ENCODE measurements at regions not wholly inside any gene's neighbourhood (a gene's known extent, or its start where the extent isn't known, plus 50 kb on each side); places are given as distances from the start of the nearest gene placed in this dataset.

- POLR2A ChIA-PET = no interaction called here
- no peak for TF ChIP-seq L3MBTL2 (conservative IDR thresholded peaks at IDR 0.05)
- no peak for TF ChIP-seq TARDBP (IDR thresholded peaks at IDR 0.05)
- TF ChIP-seq LEF1 (IDR thresholded peaks at IDR 0.05; ENCODE audit: borderline replicate concordance) = no peak
- TF ChIP-seq PKNOX1 (IDR thresholded peaks at IDR 0.05) = no peak
- no peak for TF ChIP-seq NFRKB (IDR thresholded peaks at IDR 0.05)
- no peak for TF ChIP-seq ARNT (IDR thresholded peaks at IDR 0.05)
- no peak for TF ChIP-seq FOXK2 (IDR thresholded peaks at IDR 0.05)
- TF ChIP-seq FOXM1 (IDR thresholded peaks at IDR 0.05; ENCODE audit: borderline replicate concordance) = no peak
- CTCF ChIA-PET = no interaction called here
- DNase-seq (ENCODE audit: extremely low spot score) = no peak
These were observed 290.2 kb downstream of the USP46 start for GRCh38 chr4:52368895-52369294.

GRCh38 chr4:52369649-52370048 lies 289.5 kb downstream of the USP46 start:
- CTCF ChIA-PET = no interaction called here
- DNase-seq (ENCODE audit: extremely low spot score) = no peak
- TF ChIP-seq HDGF (IDR thresholded peaks at IDR 0.05; ENCODE audit: borderline replicate concordance) = no peak
- TF ChIP-seq ARNT (IDR thresholded peaks at IDR 0.05) = no peak
- no peak for TF ChIP-seq PKNOX1 (IDR thresholded peaks at IDR 0.05)
- no peak for TF ChIP-seq ELF4 (IDR thresholded peaks at IDR 0.05)
- POLR2A ChIA-PET = no interaction called here

GRCh38 chr4:52370576-52370975 lies 288.5 kb downstream of the USP46 start:
- DNase-seq (ENCODE audit: extremely low spot score) = no peak
- POLR2A ChIA-PET = no interaction called here
- no peak for TF ChIP-seq BHLHE40 (IDR thresholded peaks at IDR 0.05; ENCODE audit: borderline replicate concordance)
- TF ChIP-seq CTBP1 (IDR thresholded peaks at IDR 0.05; ENCODE audit: borderline replicate concordance) = no peak
- no peak for TF ChIP-seq ELF4 (IDR thresholded peaks at IDR 0.05)
- no peak for TF ChIP-seq FOXA1 (IDR thresholded peaks at IDR 0.05)
- no peak for TF ChIP-seq TARDBP (IDR thresholded peaks at IDR 0.05)
- TF ChIP-seq SP1 (IDR thresholded peaks at IDR 0.05) = no peak
- TF ChIP-seq NFRKB (IDR thresholded peaks at IDR 0.05) = no peak
- no peak for TF ChIP-seq LEF1 (IDR thresholded peaks at IDR 0.05; ENCODE audit: borderline replicate concordance)
- no peak for TF ChIP-seq FOXM1 (IDR thresholded peaks at IDR 0.05; ENCODE audit: borderline replicate concordance)
- TF ChIP-seq HDGF (IDR thresholded peaks at IDR 0.05; ENCODE audit: borderline replicate concordance) = no peak
- no peak for TF ChIP-seq ZNF384 (IDR thresholded peaks at IDR 0.05)
- no peak for TF ChIP-seq SUZ12 (IDR thresholded peaks at IDR 0.05)
- no peak for TF ChIP-seq L3MBTL2 (conservative IDR thresholded peaks at IDR 0.05)
- TF ChIP-seq PKNOX1 (IDR thresholded peaks at IDR 0.05) = no peak
- TF ChIP-seq FOXK2 (IDR thresholded peaks at IDR 0.05) = no peak
- TF ChIP-seq ARNT (IDR thresholded peaks at IDR 0.05) = no peak
- CTCF ChIA-PET = no interaction called here

GRCh38 chr4:52371841-52372240 lies 287.3 kb downstream of the USP46 start:
- POLR2A ChIA-PET = no interaction called here
- TF ChIP-seq FOXM1 (IDR thresholded peaks at IDR 0.05; ENCODE audit: borderline replicate concordance) (no peak), NFRKB (IDR thresholded peaks at IDR 0.05) (no peak), SP1 (IDR thresholded peaks at IDR 0.05) (no peak), ZNF384 (IDR thresholded peaks at IDR 0.05) (no peak), L3MBTL2 (conservative IDR thresholded peaks at IDR 0.05) (no peak), FOXK2 (IDR thresholded peaks at IDR 0.05) (no peak), HDGF (IDR thresholded peaks at IDR 0.05; ENCODE audit: borderline replicate concordance) (no peak), TARDBP (IDR thresholded peaks at IDR 0.05) (no peak), LEF1 (IDR thresholded peaks at IDR 0.05; ENCODE audit: borderline replicate concordance) (no peak), CTBP1 (IDR thresholded peaks at IDR 0.05; ENCODE audit: borderline replicate concordance) (no peak), ARNT (IDR thresholded peaks at IDR 0.05) (no peak), PKNOX1 (IDR thresholded peaks at IDR 0.05) (no peak), BHLHE40 (IDR thresholded peaks at IDR 0.05; ENCODE audit: borderline replicate concordance) (no peak), ELF4 (IDR thresholded peaks at IDR 0.05) (no peak), SUZ12 (IDR thresholded peaks at IDR 0.05) (no peak), FOXA1 (IDR thresholded peaks at IDR 0.05) (no peak)
- CTCF ChIA-PET = no interaction called here

GRCh38 chr4:52372269-52372668 lies 286.8 kb downstream of the USP46 start:
- ChIA-PET CTCF (no interaction called here), POLR2A (no interaction called here)
- TF ChIP-seq CTBP1 (IDR thresholded peaks at IDR 0.05; ENCODE audit: borderline replicate concordance) (peak; percentile 87), ZNF384 (IDR thresholded peaks at IDR 0.05) (peak; percentile 61; the same call in 1 of the 2 replicates), LEF1 (IDR thresholded peaks at IDR 0.05; ENCODE audit: borderline replicate concordance) (no peak), NFRKB (IDR thresholded peaks at IDR 0.05) (no peak), PKNOX1 (IDR thresholded peaks at IDR 0.05) (peak; percentile 91)
- no peak for DNase-seq (ENCODE audit: extremely low spot score)

More at GRCh38 chr4:52371841-52372240, 287.3 kb downstream of the USP46 start:
- no peak for DNase-seq (ENCODE audit: extremely low spot score)

- no peak for DNase-seq (ENCODE audit: extremely low spot score)
- POLR2A ChIA-PET = no interaction called here
- TF ChIP-seq L3MBTL2 (conservative IDR thresholded peaks at IDR 0.05) (no peak), SP1 (IDR thresholded peaks at IDR 0.05) (no peak), ZNF384 (IDR thresholded peaks at IDR 0.05) (no peak), ELF4 (IDR thresholded peaks at IDR 0.05) (no peak), HDGF (IDR thresholded peaks at IDR 0.05; ENCODE audit: borderline replicate concordance) (no peak), LEF1 (IDR thresholded peaks at IDR 0.05; ENCODE audit: borderline replicate concordance) (no peak), ARNT (IDR thresholded peaks at IDR 0.05) (no peak), BHLHE40 (IDR thresholded peaks at IDR 0.05; ENCODE audit: borderline replicate concordance) (no peak), NFRKB (IDR thresholded peaks at IDR 0.05) (no peak), PKNOX1 (IDR thresholded peaks at IDR 0.05) (no peak), FOXM1 (IDR thresholded peaks at IDR 0.05; ENCODE audit: borderline replicate concordance) (no peak), SUZ12 (IDR thresholded peaks at IDR 0.05) (no peak), CTBP1 (IDR thresholded peaks at IDR 0.05; ENCODE audit: borderline replicate concordance) (no peak)
- CTCF ChIA-PET = no interaction called here
These were observed 286.4 kb downstream of the USP46 start for GRCh38 chr4:52372747-52373146.
